ENCODE measurements at regions not wholly inside any gene's neighbourhood (a gene's known extent, or its start where the extent isn't known, plus 50 kb on each side); places are given as distances from the start of the nearest gene placed in this dataset.

DNA sequence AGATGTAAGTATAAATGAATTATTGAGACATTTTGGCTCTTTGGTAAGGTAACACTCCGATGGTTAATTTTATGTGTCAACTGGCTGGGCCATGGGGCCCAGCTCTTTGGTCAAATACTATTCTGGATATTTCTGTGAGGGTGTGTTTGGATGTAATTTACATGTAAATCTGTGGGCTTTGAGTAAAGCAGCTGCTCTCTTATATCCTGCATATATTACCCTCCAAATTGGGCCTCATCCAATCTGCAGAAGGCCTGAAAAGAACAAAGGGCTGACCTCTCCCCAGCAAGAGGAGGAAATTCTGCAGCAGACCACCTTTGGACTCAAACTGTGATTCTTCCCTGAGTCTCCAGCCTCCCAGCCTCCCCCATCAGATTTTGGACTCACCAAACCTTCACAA, 464.1 kb downstream of the PLCL1 start:
- H3K27me3 ChIP-seq, result no peaks in the 10 kb centered on the region
- TF ChIP-seq EP300 (IDR thresholded peaks at IDR 0.05), result no peak
- TF ChIP-seq, protein P1, sequence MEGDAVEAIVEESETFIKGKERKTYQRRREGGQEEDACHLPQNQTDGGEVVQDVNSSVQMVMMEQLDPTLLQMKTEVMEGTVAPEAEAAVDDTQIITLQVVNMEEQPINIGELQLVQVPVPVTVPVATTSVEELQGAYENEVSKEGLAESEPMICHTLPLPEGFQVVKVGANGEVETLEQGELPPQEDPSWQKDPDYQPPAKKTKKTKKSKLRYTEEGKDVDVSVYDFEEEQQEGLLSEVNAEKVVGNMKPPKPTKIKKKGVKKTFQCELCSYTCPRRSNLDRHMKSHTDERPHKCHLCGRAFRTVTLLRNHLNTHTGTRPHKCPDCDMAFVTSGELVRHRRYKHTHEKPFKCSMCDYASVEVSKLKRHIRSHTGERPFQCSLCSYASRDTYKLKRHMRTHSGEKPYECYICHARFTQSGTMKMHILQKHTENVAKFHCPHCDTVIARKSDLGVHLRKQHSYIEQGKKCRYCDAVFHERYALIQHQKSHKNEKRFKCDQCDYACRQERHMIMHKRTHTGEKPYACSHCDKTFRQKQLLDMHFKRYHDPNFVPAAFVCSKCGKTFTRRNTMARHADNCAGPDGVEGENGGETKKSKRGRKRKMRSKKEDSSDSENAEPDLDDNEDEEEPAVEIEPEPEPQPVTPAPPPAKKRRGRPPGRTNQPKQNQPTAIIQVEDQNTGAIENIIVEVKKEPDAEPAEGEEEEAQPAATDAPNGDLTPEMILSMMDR (IDR thresholded peaks at IDR 0.05), result no peak
- no peak for TF ChIP-seq POLR2A (IDR thresholded peaks at IDR 0.05)
- no peak for TF ChIP-seq POLR2AphosphoS5 (IDR thresholded peaks at IDR 0.05)
- H3K4me1 ChIP-seq, result peaks cover 0 to 14% (median 9%) of the 10 kb centered on the region in 4 donors
- H3K4me3 ChIP-seq, result no peak overlapping the region
- no peak overlapping the region for H3K27ac ChIP-seq
- WGBS, 2 donors, result 96 to 97% methylated on average over 1 of the region's 1 CpG
- no peaks in the 10 kb centered on the region for H3K9me3 ChIP-seq
- no peaks in the 10 kb centered on the region for H3K36me3 ChIP-seq
- no peak for DNase-seq
- intact Hi-C loops (cut with DNase I), result no loop called here

DNA sequence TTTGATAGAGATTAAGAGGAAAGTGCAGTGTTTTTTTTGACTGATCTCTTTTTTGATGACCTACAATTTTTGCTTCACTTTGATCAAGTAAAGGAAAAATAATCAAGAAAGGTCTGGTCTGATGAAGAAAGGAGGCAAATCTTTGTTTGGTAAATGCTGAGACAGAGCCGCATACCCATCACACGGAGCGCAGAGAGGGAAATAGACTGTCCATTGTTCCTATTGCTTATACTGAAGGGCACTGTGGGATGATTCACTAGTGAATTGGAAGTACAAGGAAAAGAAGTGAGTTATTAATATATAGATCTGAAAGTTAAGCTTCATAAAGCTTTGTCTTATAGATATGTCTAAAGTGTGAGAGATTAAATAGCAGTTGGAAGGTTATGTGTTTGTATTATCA, 455.1 kb downstream of the PLCL1 start:
- Histone ChIP-seq H3K27ac (no peak overlapping the region), H3K4me3 (no peak overlapping the region), H3K9me3 (no peaks in the 10 kb centered on the region), H3K27me3 (no peaks in the 10 kb centered on the region), H3K4me1 (peaks cover 0 to 13% (median 4%) of the 10 kb centered on the region in 4 donors), H3K36me3 (no peaks in the 10 kb centered on the region)
- intact Hi-C loops (cut with DNase I), result no loop called here
- no peak for DNase-seq
- TF ChIP-seq POLR2AphosphoS5 (IDR thresholded peaks at IDR 0.05) (no peak), POLR2A (IDR thresholded peaks at IDR 0.05) (no peak), EP300 (IDR thresholded peaks at IDR 0.05) (no peak)
- TF ChIP-seq, protein P1 (IDR thresholded peaks at IDR 0.05), result no peak
- WGBS, 2 donors, result 93 to 96% methylated on average over 3 of the region's 3 CpGs

DNA sequence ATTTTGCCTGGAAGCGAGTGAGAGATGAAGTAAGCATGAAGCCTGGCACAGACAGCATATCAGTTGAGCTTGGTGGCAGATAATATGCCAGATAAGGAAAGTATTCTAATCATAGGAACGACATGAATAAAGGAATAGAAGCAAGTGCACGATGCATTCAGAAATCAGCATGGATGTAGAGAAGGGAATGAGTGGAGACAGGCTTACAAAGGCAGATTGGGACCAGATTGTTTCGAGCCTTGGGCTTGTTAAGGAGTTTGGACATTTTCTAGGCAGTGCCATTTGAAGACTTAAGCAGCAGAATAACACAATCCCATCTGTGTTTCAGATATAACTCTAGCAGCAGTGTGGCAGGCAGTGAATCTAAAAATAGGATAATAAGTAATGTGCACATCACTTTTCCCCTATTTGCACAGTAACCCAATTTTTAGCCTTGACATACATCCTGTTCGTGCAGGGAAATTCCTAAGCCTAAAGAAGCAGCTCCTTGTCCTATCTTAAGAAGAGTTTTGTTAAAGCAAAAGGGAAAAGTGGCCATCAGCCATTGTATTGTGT, 450.2 kb downstream of the PLCL1 start:
- H3K4me3 ChIP-seq, result no peak overlapping the region
- H3K27ac ChIP-seq, result peak overlapping the region in 1 of 4 donors; percentile 33
- WGBS, 2 donors, result 71 to 80% methylated on average over 5 of the region's 5 CpGs
- no peaks in the 10 kb centered on the region for H3K27me3 ChIP-seq
- intact Hi-C loops (cut with DNase I), result no loop called here
- H3K4me1 ChIP-seq, result peaks cover 0 to 35% (median 18%) of the 10 kb centered on the region in 4 donors
- no peaks in the 10 kb centered on the region for H3K36me3 ChIP-seq
- DNase-seq, result no peak
- TF ChIP-seq EP300 (IDR thresholded peaks at IDR 0.05), result no peak
- TF ChIP-seq, protein P1 (IDR thresholded peaks at IDR 0.05), result no peak
- no peaks in the 10 kb centered on the region for H3K9me3 ChIP-seq

DNA sequence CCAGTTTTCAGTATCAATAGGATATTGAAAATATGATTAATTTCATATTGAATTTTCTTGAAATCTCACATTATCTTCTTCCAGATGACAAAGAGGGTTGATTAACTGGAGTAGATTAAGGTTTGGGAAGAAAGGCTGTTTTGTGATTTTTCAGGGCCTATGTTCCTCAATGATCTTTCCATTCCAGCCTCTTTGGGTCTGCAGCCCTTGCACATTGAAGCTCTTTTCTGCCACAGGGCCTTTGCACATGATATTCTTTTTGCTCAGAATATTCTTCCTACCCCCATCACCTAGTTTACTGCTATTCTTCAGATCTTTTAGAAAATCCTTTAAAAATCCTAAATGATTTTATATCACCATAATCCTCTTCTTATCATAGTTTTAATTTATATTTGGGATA, 449.6 kb downstream of the PLCL1 start:
- Histone ChIP-seq H3K36me3 (no peaks in the 10 kb centered on the region), H3K27ac (peak overlapping the region in 1 of 4 donors; percentile 33), H3K27me3 (no peaks in the 10 kb centered on the region), H3K4me3 (no peak overlapping the region), H3K4me1 (peaks cover 0 to 35% (median 18%) of the 10 kb centered on the region in 4 donors), H3K9me3 (no peaks in the 10 kb centered on the region)
- no peak for DNase-seq
- intact Hi-C loops (cut with DNase I), result no loop called here
- TF ChIP-seq POLR2A (IDR thresholded peaks at IDR 0.05), result no peak
- TF ChIP-seq, protein P1 (IDR thresholded peaks at IDR 0.05), result no peak

DNA sequence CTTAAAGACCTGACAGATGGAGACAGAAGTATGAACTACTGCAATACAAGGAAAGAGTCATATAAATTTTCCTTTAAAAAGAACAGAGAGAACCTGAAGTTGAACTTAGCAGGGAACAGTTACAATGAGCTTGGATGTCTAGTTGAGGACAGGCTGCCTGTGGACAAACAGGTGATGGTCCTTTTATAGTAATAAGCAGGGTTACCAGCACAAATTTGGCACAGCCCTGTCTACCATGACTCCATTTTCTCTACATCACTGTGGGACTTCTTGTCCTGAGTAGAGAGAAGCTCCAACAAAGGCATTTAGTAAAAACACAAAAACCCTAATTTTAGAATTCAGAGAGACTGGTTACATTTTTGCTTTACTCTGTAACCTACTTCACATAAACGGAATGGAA, 448.1 kb downstream of the PLCL1 start:
- DNase-seq, result no peak
- Histone ChIP-seq H3K27me3 (no peaks in the 10 kb centered on the region), H3K9me3 (no peaks in the 10 kb centered on the region), H3K4me1 (peaks cover 0 to 35% (median 18%) of the 10 kb centered on the region in 4 donors), H3K4me3 (no peak overlapping the region), H3K36me3 (no peaks in the 10 kb centered on the region), H3K27ac (peak overlapping the region in 3 of 4 donors; percentile 23 to 53 (median 30))
- 78 to 80% methylated on average over 1 of the region's 1 CpG for WGBS, 2 donors
- TF ChIP-seq POLR2AphosphoS5 (IDR thresholded peaks at IDR 0.05) (peak in 2 of 4 donors; percentile 7 to 22), POLR2A (IDR thresholded peaks at IDR 0.05) (no peak)
- intact Hi-C loops (cut with DNase I), result no loop called here

Data from sigmoid colon (tissue), 6 donors.